ENCODE measurements at regions not wholly inside any gene's neighbourhood (a gene's known extent, or its start where the extent isn't known, plus 50 kb on each side); places are given as distances from the start of the nearest gene placed in this dataset.

GRCh38 chr6:119726086-119726485 is 376.5 kb upstream of the MAN1A1 start:
- intact Hi-C loops (cut with micrococcal nuclease) (no loop called here), dilution Hi-C loops (cut with HindIII; ENCODE audit: low sequenced_read_pairs, unreplicated experiment) (no loop called here), in situ Hi-C loops (cut with MboI; ENCODE audit: low sequenced_read_pairs) (no loop called here)
- Histone ChIP-seq H3K18ac (ENCODE audit: low read depth, low read length) (no peak overlapping the region), H3K14ac (replicated peaks; ENCODE audit: low read depth, low read length) (no peak overlapping the region), H3K4me2 (ENCODE audit: low read depth, low read length) (no peak overlapping the region), H2BK5ac (ENCODE audit: low read depth, low read length, poor library complexity, severe bottlenecking) (no peak overlapping the region), H3K79me1 (ENCODE audit: low read depth in 1 of 2, low read length in 2 of 2) (no peaks in the 10 kb centered on the region), H2AFZ (replicated peaks; ENCODE audit: low read length, poor library complexity) (no peak overlapping the region), H4K91ac (ENCODE audit: insufficient read depth, low read depth, low read length) (no peak overlapping the region), H3K9me1 (ENCODE audit: insufficient read depth, low read length) (no peaks in the 10 kb centered on the region), H3K27ac (ENCODE audit: insufficient read depth, low read length) (no peak overlapping the region), H3K23ac (ENCODE audit: low read depth, low read length) (no peak overlapping the region), H3K4me1 (ENCODE audit: control insufficient read depth, insufficient read depth, low read length) (no peaks in the 10 kb centered on the region), H3K27me3 (ENCODE audit: control insufficient read depth, insufficient read depth, low read length) (no peaks in the 10 kb centered on the region), H3K4ac (ENCODE audit: low read depth, low read length) (no peak overlapping the region), H3K36me3 (ENCODE audit: control insufficient read depth, insufficient read depth, low read length) (no peaks in the 10 kb centered on the region), H3K56ac (ENCODE audit: extremely low read depth, insufficient read depth, low read length) (no peak overlapping the region), H3K9me3 (ENCODE audit: control insufficient read depth, insufficient read depth, low read length) (no peaks in the 10 kb centered on the region), H2BK120ac (ENCODE audit: low read depth, low read length) (no peak overlapping the region), H4K8ac (ENCODE audit: low read depth in 2 of 2, low read length in 2 of 2) (no peak overlapping the region), H3K4me3 (ENCODE audit: insufficient read depth, low read depth, low read length) (no peak overlapping the region), H4K20me1 (ENCODE audit: insufficient read depth, low read length) (no peaks in the 10 kb centered on the region), H2BK15ac (ENCODE audit: low read depth, low read length) (no peak overlapping the region), H4K5ac (ENCODE audit: low read depth, low read length) (no peak overlapping the region), H2AK9ac (replicated peaks; ENCODE audit: low read depth, low read length, poor library complexity) (no peak overlapping the region), H3K9ac (ENCODE audit: low read depth, low read length) (no peak overlapping the region), H2AK5ac (ENCODE audit: low read depth, low read length) (no peak overlapping the region), H2BK20ac (ENCODE audit: low read depth, low read length) (no peak overlapping the region)
- ATAC-seq (ENCODE audit: low read depth) (no peak), DNase-seq (no peak)
- no CpG with 5 or more reads among the region's 4 CpGs for WGBS, 2 experiments (ENCODE audit: extremely low coverage in 2 of 2, insufficient read length in 1 of 2)
- no peak for TF ChIP-seq RFX5 (IDR thresholded peaks at IDR 0.05; ENCODE audit: low read depth, low read length)
- TF ChIP-seq FOS (IDR thresholded peaks at IDR 0.05; ENCODE audit: low read depth, low read length) = no peak
- no peak for TF ChIP-seq MXI1 (IDR thresholded peaks at IDR 0.05; ENCODE audit: borderline replicate concordance, low read depth, low read length)
- TF ChIP-seq CEBPB (IDR thresholded peaks at IDR 0.05; ENCODE audit: low read depth, low read length) = no peak
- TF ChIP-seq SMC3 (IDR thresholded peaks at IDR 0.05; ENCODE audit: low read depth, low read length) = no peak
- no peak for TF ChIP-seq USF2 (IDR thresholded peaks at IDR 0.05; ENCODE audit: low read depth, low read length)
- no peak for TF ChIP-seq RAD21 (IDR thresholded peaks at IDR 0.05; ENCODE audit: low read length)
- TF ChIP-seq MAZ (IDR thresholded peaks at IDR 0.05; ENCODE audit: borderline replicate concordance, low read depth, low read length) = no peak
- no peak for TF ChIP-seq NFE2L2 (IDR thresholded peaks at IDR 0.05; ENCODE audit: low read depth, low read length)
- TF ChIP-seq POLR2A (IDR thresholded peaks at IDR 0.05; ENCODE audit: low read depth, low read length) = no peak
- no peak for TF ChIP-seq ELK1 (IDR thresholded peaks at IDR 0.05; ENCODE audit: borderline replicate concordance, low read depth, low read length)
- no peak for TF ChIP-seq RCOR1 (IDR thresholded peaks at IDR 0.05; ENCODE audit: insufficient replicate concordance, low read length)
- no peak for TF ChIP-seq MAFK (IDR thresholded peaks at IDR 0.05; ENCODE audit: low read depth, low read length)
- no peak for TF ChIP-seq CHD1 (IDR thresholded peaks at IDR 0.05; ENCODE audit: low read depth, low read length)
- no peak for TF ChIP-seq CTCF (conservative IDR thresholded peaks at IDR 0.05; ENCODE audit: low read depth, low read length)
- CTCF ChIA-PET = no interaction called here
- no TSS peak for BruUV-seq (replicated peaks)
- POLR2A ChIA-PET (ENCODE audit: unreplicated experiment) = no interaction called here

Measured in IMR-90 (cell line).